ENCODE measurements at regions not wholly inside any gene's neighbourhood (a gene's known extent, or its start where the extent isn't known, plus 50 kb on each side); places are given as distances from the start of the nearest gene placed in this dataset.

GRCh38 chr11:80960381-80961029, 1519.7 kb upstream of the TENM4 start:
- CTCF ChIA-PET = no interaction called here
- POLR2A ChIA-PET = no interaction called here
- no peak for DNase-seq (ENCODE audit: extremely low spot score)
- no peak for TF ChIP-seq SUZ12 (IDR thresholded peaks at IDR 0.05)
- TF ChIP-seq CTBP1 (IDR thresholded peaks at IDR 0.05; ENCODE audit: borderline replicate concordance) = no peak
- no peak for TF ChIP-seq SP1 (IDR thresholded peaks at IDR 0.05)
- TF ChIP-seq FOXK2 (IDR thresholded peaks at IDR 0.05) = no peak
- no peak for TF ChIP-seq ELF4 (IDR thresholded peaks at IDR 0.05)
- no peak for TF ChIP-seq ZNF384 (IDR thresholded peaks at IDR 0.05)
- no peak for TF ChIP-seq TARDBP (IDR thresholded peaks at IDR 0.05)
- TF ChIP-seq FOXA1 (IDR thresholded peaks at IDR 0.05) = no peak
- TF ChIP-seq L3MBTL2 (conservative IDR thresholded peaks at IDR 0.05) = no peak
- no peak for TF ChIP-seq BHLHE40 (IDR thresholded peaks at IDR 0.05; ENCODE audit: borderline replicate concordance)
- no peak for TF ChIP-seq NFRKB (IDR thresholded peaks at IDR 0.05)
- no peak for TF ChIP-seq LEF1 (IDR thresholded peaks at IDR 0.05; ENCODE audit: borderline replicate concordance)
- no peak for TF ChIP-seq ARNT (IDR thresholded peaks at IDR 0.05)
- no peak for TF ChIP-seq HDGF (IDR thresholded peaks at IDR 0.05; ENCODE audit: borderline replicate concordance)
- no peak for TF ChIP-seq FOXM1 (IDR thresholded peaks at IDR 0.05; ENCODE audit: borderline replicate concordance)
- TF ChIP-seq, protein P1, sequence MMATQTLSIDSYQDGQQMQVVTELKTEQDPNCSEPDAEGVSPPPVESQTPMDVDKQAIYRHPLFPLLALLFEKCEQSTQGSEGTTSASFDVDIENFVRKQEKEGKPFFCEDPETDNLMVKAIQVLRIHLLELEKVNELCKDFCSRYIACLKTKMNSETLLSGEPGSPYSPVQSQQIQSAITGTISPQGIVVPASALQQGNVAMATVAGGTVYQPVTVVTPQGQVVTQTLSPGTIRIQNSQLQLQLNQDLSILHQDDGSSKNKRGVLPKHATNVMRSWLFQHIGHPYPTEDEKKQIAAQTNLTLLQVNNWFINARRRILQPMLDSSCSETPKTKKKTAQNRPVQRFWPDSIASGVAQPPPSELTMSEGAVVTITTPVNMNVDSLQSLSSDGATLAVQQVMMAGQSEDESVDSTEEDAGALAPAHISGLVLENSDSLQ (IDR thresholded peaks at IDR 0.05) = no peak

DNA sequence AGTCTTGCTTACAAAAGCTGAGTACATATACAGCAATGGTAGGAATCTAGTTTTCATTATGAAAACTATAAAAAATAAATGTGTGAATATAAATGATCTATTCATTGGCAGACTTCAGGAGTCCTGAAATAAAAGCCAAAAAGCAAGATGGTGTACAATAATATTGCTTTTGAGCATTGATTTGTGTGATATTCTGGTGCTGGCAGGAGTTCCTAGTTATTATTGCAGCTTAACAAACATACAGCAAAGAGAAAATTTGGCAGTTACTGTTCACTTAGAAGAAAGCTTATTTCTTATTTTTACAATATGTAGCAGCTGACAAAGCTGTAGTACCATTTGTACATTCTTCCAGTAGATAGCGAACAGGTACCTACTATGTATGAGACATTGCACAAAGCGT, 1518.9 kb upstream of the TENM4 start:
- CTCF ChIA-PET = no interaction called here

GRCh38 chr11:80958987-80959386, 1518.2 kb upstream of the TENM4 start:
- POLR2A ChIA-PET = no interaction called here
- TF ChIP-seq ZNF384 (IDR thresholded peaks at IDR 0.05) (no peak), BHLHE40 (IDR thresholded peaks at IDR 0.05; ENCODE audit: borderline replicate concordance) (no peak), SUZ12 (IDR thresholded peaks at IDR 0.05) (no peak), NFRKB (IDR thresholded peaks at IDR 0.05) (no peak), ARNT (IDR thresholded peaks at IDR 0.05) (no peak)
- DNase-seq (ENCODE audit: extremely low spot score) = no peak
- CTCF ChIA-PET = no interaction called here

More for the DNA sequence above, 1518.9 kb upstream of the TENM4 start:
- POLR2A ChIA-PET = no interaction called here
- DNase-seq (ENCODE audit: extremely low spot score) = no peak
- TF ChIP-seq TARDBP (IDR thresholded peaks at IDR 0.05) = no peak

DNA sequence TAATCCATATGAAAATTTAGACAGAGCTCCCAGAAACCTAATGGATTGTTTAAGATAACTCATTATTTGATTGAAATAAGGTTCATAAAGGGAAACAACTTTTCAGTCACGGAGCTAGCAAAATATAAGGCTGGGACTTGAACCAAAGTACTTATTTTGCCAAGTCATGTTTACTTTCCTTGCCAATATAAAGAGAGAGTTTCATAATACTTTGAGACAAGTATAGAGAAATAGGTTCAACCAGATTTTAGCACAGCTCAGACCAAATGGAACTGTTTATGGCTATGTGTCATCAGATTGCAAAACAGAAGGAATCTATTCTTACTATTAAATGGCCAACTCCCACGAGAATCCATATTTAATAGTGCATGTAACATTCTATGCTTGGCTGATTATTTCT, 1517.5 kb upstream of the TENM4 start:
- POLR2A ChIA-PET = no interaction called here
- no peak for TF ChIP-seq BHLHE40 (IDR thresholded peaks at IDR 0.05; ENCODE audit: borderline replicate concordance)
- no peak for TF ChIP-seq NFRKB (IDR thresholded peaks at IDR 0.05)
- TF ChIP-seq LEF1 (IDR thresholded peaks at IDR 0.05; ENCODE audit: borderline replicate concordance) = no peak
- TF ChIP-seq, protein P1 (IDR thresholded peaks at IDR 0.05) = no peak
- TF ChIP-seq SUZ12 (IDR thresholded peaks at IDR 0.05) = no peak
- TF ChIP-seq ELF4 (IDR thresholded peaks at IDR 0.05) = no peak
- no peak for TF ChIP-seq CTBP1 (IDR thresholded peaks at IDR 0.05; ENCODE audit: borderline replicate concordance)
- CTCF ChIA-PET = no interaction called here
- DNase-seq (ENCODE audit: extremely low spot score) = no peak

GRCh38 chr11:80955588-80955987, 1514.8 kb upstream of the TENM4 start:
- ChIA-PET CTCF (no interaction called here), POLR2A (no interaction called here)
- DNase-seq (ENCODE audit: extremely low spot score) = no peak
- no peak for TF ChIP-seq TARDBP (IDR thresholded peaks at IDR 0.05)
- no peak for TF ChIP-seq SP1 (IDR thresholded peaks at IDR 0.05)
- no peak for TF ChIP-seq FOXA1 (IDR thresholded peaks at IDR 0.05)
- TF ChIP-seq LEF1 (IDR thresholded peaks at IDR 0.05; ENCODE audit: borderline replicate concordance) = no peak
- TF ChIP-seq, protein P1 (IDR thresholded peaks at IDR 0.05) = no peak
- TF ChIP-seq CTBP1 (IDR thresholded peaks at IDR 0.05; ENCODE audit: borderline replicate concordance) = no peak
- TF ChIP-seq SUZ12 (IDR thresholded peaks at IDR 0.05) = no peak
- no peak for TF ChIP-seq HDGF (IDR thresholded peaks at IDR 0.05; ENCODE audit: borderline replicate concordance)
- no peak for TF ChIP-seq ELF4 (IDR thresholded peaks at IDR 0.05)
- TF ChIP-seq BHLHE40 (IDR thresholded peaks at IDR 0.05; ENCODE audit: borderline replicate concordance) = no peak
- no peak for TF ChIP-seq NFRKB (IDR thresholded peaks at IDR 0.05)
- no peak for TF ChIP-seq FOXK2 (IDR thresholded peaks at IDR 0.05)
- TF ChIP-seq ZNF384 (IDR thresholded peaks at IDR 0.05) = no peak
- no peak for TF ChIP-seq L3MBTL2 (conservative IDR thresholded peaks at IDR 0.05)
- no peak for TF ChIP-seq FOXM1 (IDR thresholded peaks at IDR 0.05; ENCODE audit: borderline replicate concordance)
- TF ChIP-seq ARNT (IDR thresholded peaks at IDR 0.05) = no peak

DNA sequence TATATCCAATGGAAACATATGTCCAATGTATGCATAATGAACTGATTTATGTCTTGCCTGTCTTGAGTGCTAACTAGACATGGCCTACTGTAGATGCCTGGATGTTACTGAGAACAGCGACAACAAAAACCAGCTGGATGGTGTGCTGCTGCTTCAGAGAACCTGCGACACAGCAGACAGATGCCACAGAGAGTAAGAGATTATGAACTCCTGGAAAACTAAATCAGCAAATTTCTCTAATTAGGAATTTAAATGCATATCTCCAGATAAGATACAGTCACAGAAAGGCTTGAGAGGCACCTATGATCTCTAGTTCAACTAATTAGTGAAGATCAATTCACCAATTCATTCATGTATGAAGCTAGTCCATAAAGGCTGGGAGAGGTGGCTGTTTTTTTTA, 1508.0 kb upstream of the TENM4 start:
- TF ChIP-seq TARDBP (IDR thresholded peaks at IDR 0.05) (no peak), FOXM1 (IDR thresholded peaks at IDR 0.05; ENCODE audit: borderline replicate concordance) (no peak), FOXK2 (IDR thresholded peaks at IDR 0.05) (no peak), FOXA1 (IDR thresholded peaks at IDR 0.05) (no peak)
- CTCF ChIA-PET = no interaction called here
- no peak for DNase-seq (ENCODE audit: extremely low spot score)
- POLR2A ChIA-PET = no interaction called here

DNA sequence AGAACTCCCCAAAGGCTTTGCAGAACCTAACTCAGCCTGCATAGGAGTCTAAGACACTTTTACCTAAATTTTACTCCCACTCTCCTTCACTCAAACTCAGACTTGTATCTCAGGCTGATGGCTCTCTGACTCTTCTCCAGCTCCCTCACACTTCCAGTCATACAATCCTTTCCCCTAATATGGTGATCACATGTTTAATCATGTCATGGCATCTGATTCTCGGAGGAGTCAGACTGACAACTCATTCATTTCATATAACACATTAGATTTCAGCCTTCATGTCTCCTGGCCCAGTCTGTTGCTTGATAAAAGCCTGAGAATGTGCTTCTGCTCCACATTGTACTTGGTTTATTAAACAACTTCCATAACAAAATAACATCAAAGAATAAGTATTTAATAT, 1503.9 kb upstream of the TENM4 start:
- ChIA-PET POLR2A (no interaction called here), CTCF (no interaction called here)

More for the DNA sequence above, 1503.9 kb upstream of the TENM4 start:
- DNase-seq (ENCODE audit: extremely low spot score) = no peak
- TF ChIP-seq ARNT (IDR thresholded peaks at IDR 0.05) = no peak
